Trophoblast cell (in vitro differentiated cells and primary cell): ENCODE measurements at regions not wholly inside any gene's neighbourhood (a gene's known extent, or its start where the extent isn't known, plus 50 kb on each side); places are given as distances from the start of the nearest gene placed in this dataset.

Source experiments
- DNase-seq, 2 donors: peaks; one replicate each; pipeline ENCODE4 v3.0.0-alpha.2; 2016
- H2AFZ ChIP-seq: 2 replicates; pipeline ENCODE4 v1.6.1; 2013; ENCODE audit warnings: low read length, moderate library complexity, mild to moderate bottlenecking; ENCODE audit not compliant: insufficient read depth, poor library complexity
- H2AK5ac ChIP-seq: 2 replicates; pipeline ENCODE4 v1.6.1; 2013; ENCODE audit warnings: mild to moderate bottlenecking, low read length
- H2BK120ac ChIP-seq: 2 replicates; pipeline ENCODE4 v1.6.1; 2013; ENCODE audit warnings: low read length, mild to moderate bottlenecking, moderate library complexity; ENCODE audit not compliant: insufficient read depth, poor library complexity
- H2BK12ac ChIP-seq: 2 replicates; pipeline ENCODE4 v1.6.1; 2013; ENCODE audit warnings: mild to moderate bottlenecking, low read length, moderate library complexity
- H2BK5ac ChIP-seq: 2 replicates; pipeline ENCODE4 v1.6.1; 2013; ENCODE audit warnings: low read length, low read depth, moderate library complexity, mild to moderate bottlenecking; ENCODE audit not compliant: poor library complexity
- H3K14ac ChIP-seq: 2 replicates; pipeline ENCODE4 v1.6.1; 2013; ENCODE audit warnings: mild to moderate bottlenecking, low read length
- H3K18ac ChIP-seq: 2 replicates; pipeline ENCODE4 v1.6.1; 2013; ENCODE audit warnings: mild to moderate bottlenecking, low read length
- H3K23ac ChIP-seq: 2 replicates; pipeline ENCODE4 v1.6.1; 2013; ENCODE audit warnings: low read length
- H3K27ac ChIP-seq: 2 replicates; pipeline ENCODE4 v1.5.1; 2013; ENCODE audit warnings: low read depth, mild to moderate bottlenecking, inconsistent platforms, low read length, moderate library complexity
- H3K27me3 ChIP-seq: 2 replicates; pipeline ENCODE4 v1.6.1; 2013; ENCODE audit warnings: inconsistent platforms, mild to moderate bottlenecking, low read length, moderate library complexity; ENCODE audit not compliant: insufficient read depth
- H3K36me3 ChIP-seq, 2 experiments: 1 replicate in 1 of 2; 2 replicates in 1 of 2; pipeline ENCODE4 v1.6.1; 2013; ENCODE audit warnings: low read length in 2 of 2, mild to moderate bottlenecking in 2 of 2, moderate library complexity in 1 of 2; ENCODE audit not compliant: insufficient read depth in 2 of 2, control insufficient read depth in 1 of 2
- H3K4ac ChIP-seq: 2 replicates; pipeline ENCODE4 v1.6.1; 2013; ENCODE audit warnings: low read depth, mild to moderate bottlenecking, low read length, moderate library complexity
- H3K4me1 ChIP-seq, 2 experiments: 1 replicate in 1 of 2; 2 replicates in 1 of 2; pipeline ENCODE4 v1.6.1; 2013; ENCODE audit warnings: low read length in 2 of 2, mild to moderate bottlenecking in 2 of 2, moderate library complexity in 1 of 2; ENCODE audit not compliant: insufficient read depth in 2 of 2, control insufficient read depth in 1 of 2
- H3K4me2 ChIP-seq: 2 replicates; pipeline ENCODE4 v1.6.1; 2013; ENCODE audit warnings: inconsistent platforms, mild to moderate bottlenecking, low read length, moderate library complexity
- H3K4me3 ChIP-seq: 2 replicates; pipeline ENCODE4 v1.5.1; 2013; ENCODE audit warnings: mild to moderate bottlenecking, low read depth, low read length, inconsistent platforms
- H3K79me1 ChIP-seq: one replicate; pipeline ENCODE4 v1.6.1; 2013; ENCODE audit warnings: low read length
- H3K79me2 ChIP-seq: 2 replicates; pipeline ENCODE4 v1.6.1; 2013; ENCODE audit warnings: low read length, mild to moderate bottlenecking; ENCODE audit not compliant: control insufficient read depth, insufficient read depth, poor library complexity
- H3K9ac ChIP-seq: 2 replicates; pipeline ENCODE4 v1.6.1; 2013; ENCODE audit warnings: mild to moderate bottlenecking, low read length
- H3K9me3 ChIP-seq: 2 replicates; pipeline ENCODE4 v1.6.1; 2013; ENCODE audit warnings: low read depth, mild to moderate bottlenecking, control low read depth, inconsistent platforms, low read length; ENCODE audit not compliant: insufficient read depth
- H4K12ac ChIP-seq: 2 replicates; pipeline ENCODE4 v1.6.1; 2013; ENCODE audit warnings: low read depth, mild to moderate bottlenecking, low read length, moderate library complexity
- H4K8ac ChIP-seq: 2 replicates; pipeline ENCODE4 v1.6.1; 2013; ENCODE audit warnings: low read depth, mild to moderate bottlenecking, low read length, moderate library complexity
- H4K91ac ChIP-seq: one replicate; pipeline ENCODE4 v1.6.1; 2013; ENCODE audit warnings: low read depth, mild to moderate bottlenecking, low read length, moderate library complexity
- WGBS: extraction: QIAGEN DNeasy Blood & Tissue Kit; methylation state at CpG from one replicate; pipeline ENCODE4 v1.1.7; 2013; ENCODE audit warnings: missing lambda C conversion rate; ENCODE audit not compliant: insufficient read length, insufficient coverage; ENCODE audit errors: extremely low coverage; 5-methylcytosine and 5-hydroxymethylcytosine counted together

GRCh38 chrX:7574325-7574724 is 268.6 kb upstream of the VCX start:
- DNase-seq, result peak in 1 of 2 donors; percentile 58
- H2AFZ ChIP-seq, result no peak overlapping the region
- no peak overlapping the region for H3K4me3 ChIP-seq
- no peak overlapping the region for H3K27ac ChIP-seq
- H2BK5ac ChIP-seq, result no peak overlapping the region
- H3K79me2 ChIP-seq, result no peaks in the 10 kb centered on the region
- no peaks in the 10 kb centered on the region for H3K4me1 ChIP-seq
- no peak overlapping the region for H3K18ac ChIP-seq
- WGBS, result no CpG with 5 or more reads among the region's 3 CpGs
- H2BK120ac ChIP-seq, result no peak overlapping the region
- H4K12ac ChIP-seq, result no peak overlapping the region
- no peak overlapping the region for H2AK5ac ChIP-seq
- H3K27me3 ChIP-seq, result no peaks in the 10 kb centered on the region
- no peak overlapping the region for H3K4me2 ChIP-seq
- no peaks in the 10 kb centered on the region for H3K9me3 ChIP-seq
- no peaks in the 10 kb centered on the region for H3K36me3 ChIP-seq
- H3K79me1 ChIP-seq, result no peaks in the 10 kb centered on the region
- no peak overlapping the region for H3K9ac ChIP-seq
- H4K8ac ChIP-seq, result no peak overlapping the region
- H2BK12ac ChIP-seq, result no peak overlapping the region
- H3K14ac ChIP-seq, result no peak overlapping the region
- H3K23ac ChIP-seq, result no peak overlapping the region
- H4K91ac ChIP-seq, result no peak overlapping the region
- H3K4ac ChIP-seq, result no peak overlapping the region

GRCh38 chrX:7570432-7571029 is 272.4 kb upstream of the VCX start:
- H2BK12ac ChIP-seq, result no peak overlapping the region
- no peak overlapping the region for H2BK120ac ChIP-seq
- H3K23ac ChIP-seq, result no peak overlapping the region
- no peaks in the 10 kb centered on the region for H3K79me2 ChIP-seq
- H3K14ac ChIP-seq, result no peak overlapping the region
- H3K27me3 ChIP-seq, result no peaks in the 10 kb centered on the region
- H4K91ac ChIP-seq, result no peak overlapping the region
- H4K12ac ChIP-seq, result no peak overlapping the region
- no CpG with 5 or more reads among the region's 9 CpGs for WGBS
- no peak overlapping the region for H4K8ac ChIP-seq
- H3K4me1 ChIP-seq, result no peaks in the 10 kb centered on the region
- H3K9ac ChIP-seq, result no peak overlapping the region
- H3K4me2 ChIP-seq, result no peak overlapping the region
- peak; percentile 15 to 60 for DNase-seq
- no peak overlapping the region for H3K4me3 ChIP-seq
- H2BK5ac ChIP-seq, result no peak overlapping the region
- H3K18ac ChIP-seq, result no peak overlapping the region
- H2AK5ac ChIP-seq, result no peak overlapping the region
- no peak overlapping the region for H3K4ac ChIP-seq
- no peak overlapping the region for H3K27ac ChIP-seq
- H3K9me3 ChIP-seq, result no peaks in the 10 kb centered on the region
- H3K79me1 ChIP-seq, result no peaks in the 10 kb centered on the region
- H3K36me3 ChIP-seq, result no peaks in the 10 kb centered on the region
- H2AFZ ChIP-seq, result no peak overlapping the region

GRCh38 chrX:7568597-7568996 is 274.4 kb upstream of the VCX start:
- Histone ChIP-seq H2AK5ac (no peak overlapping the region), H2BK5ac (no peak overlapping the region), H3K36me3 (no peaks in the 10 kb centered on the region), H3K79me1 (no peaks in the 10 kb centered on the region), H3K79me2 (no peaks in the 10 kb centered on the region), H4K12ac (no peak overlapping the region), H2BK120ac (no peak overlapping the region), H3K27ac (no peak overlapping the region), H3K23ac (no peak overlapping the region), H3K4ac (no peak overlapping the region), H3K27me3 (no peaks in the 10 kb centered on the region), H3K14ac (no peak overlapping the region), H2AFZ (no peak overlapping the region), H3K18ac (no peak overlapping the region), H3K9me3 (no peaks in the 10 kb centered on the region), H3K4me3 (no peak overlapping the region), H3K9ac (no peak overlapping the region), H2BK12ac (no peak overlapping the region), H4K8ac (no peak overlapping the region), H4K91ac (no peak overlapping the region), H3K4me1 (no peaks in the 10 kb centered on the region), H3K4me2 (no peak overlapping the region)
- no CpG with 5 or more reads among the region's 4 CpGs for WGBS
- no peak for DNase-seq

GRCh38 chrX:7568130-7568529 is 274.8 kb upstream of the VCX start:
- no peaks in the 10 kb centered on the region for H3K9me3 ChIP-seq
- H3K79me2 ChIP-seq, result no peaks in the 10 kb centered on the region
- H2AFZ ChIP-seq, result no peak overlapping the region
- no peak overlapping the region for H4K8ac ChIP-seq
- H3K4me2 ChIP-seq, result no peak overlapping the region
- no peak overlapping the region for H2BK120ac ChIP-seq
- no CpG with 5 or more reads among the region's 3 CpGs for WGBS
- H2AK5ac ChIP-seq, result no peak overlapping the region
- H3K4ac ChIP-seq, result no peak overlapping the region
- H3K79me1 ChIP-seq, result no peaks in the 10 kb centered on the region
- no peaks in the 10 kb centered on the region for H3K27me3 ChIP-seq
- H3K23ac ChIP-seq, result no peak overlapping the region
- no peak overlapping the region for H4K12ac ChIP-seq
- no peak overlapping the region for H3K14ac ChIP-seq
- DNase-seq, result no peak
- H3K4me3 ChIP-seq, result no peak overlapping the region
- no peaks in the 10 kb centered on the region for H3K4me1 ChIP-seq
- H3K27ac ChIP-seq, result no peak overlapping the region
- H3K9ac ChIP-seq, result no peak overlapping the region
- H3K18ac ChIP-seq, result no peak overlapping the region
- H2BK5ac ChIP-seq, result no peak overlapping the region
- no peak overlapping the region for H4K91ac ChIP-seq
- H3K36me3 ChIP-seq, result no peaks in the 10 kb centered on the region
- H2BK12ac ChIP-seq, result no peak overlapping the region
